A673 (cell line): ENCODE measurements at regions not wholly inside any gene's neighbourhood (a gene's known extent, or its start where the extent isn't known, plus 50 kb on each side); places are given as distances from the start of the nearest gene placed in this dataset.

ENCODE experiments used
- EZH2 ChIP-seq: fragments of 200-600 bp; sonication (generic); IDR thresholded peaks from 2 replicates; pipeline ENCODE4 v1.6.1; 2017; ENCODE audit warnings: borderline replicate concordance, low read depth, mild to moderate bottlenecking, mixed read lengths, antibody characterized with exemption, low read length; ENCODE audit not compliant: poor library complexity, severe bottlenecking
- TF ChIP-seq, protein P1 (sequence below): fragments of 300-800, 200-600 bp; sonication (generic); conservative IDR thresholded peaks from 2 replicates; pipeline ENCODE4 v1.5.1; 2017; ENCODE audit warnings: low read depth, mild to moderate bottlenecking, antibody characterized with exemption, low read length, moderate library complexity, mixed read lengths

- TF ChIP-seq, protein P1, sequence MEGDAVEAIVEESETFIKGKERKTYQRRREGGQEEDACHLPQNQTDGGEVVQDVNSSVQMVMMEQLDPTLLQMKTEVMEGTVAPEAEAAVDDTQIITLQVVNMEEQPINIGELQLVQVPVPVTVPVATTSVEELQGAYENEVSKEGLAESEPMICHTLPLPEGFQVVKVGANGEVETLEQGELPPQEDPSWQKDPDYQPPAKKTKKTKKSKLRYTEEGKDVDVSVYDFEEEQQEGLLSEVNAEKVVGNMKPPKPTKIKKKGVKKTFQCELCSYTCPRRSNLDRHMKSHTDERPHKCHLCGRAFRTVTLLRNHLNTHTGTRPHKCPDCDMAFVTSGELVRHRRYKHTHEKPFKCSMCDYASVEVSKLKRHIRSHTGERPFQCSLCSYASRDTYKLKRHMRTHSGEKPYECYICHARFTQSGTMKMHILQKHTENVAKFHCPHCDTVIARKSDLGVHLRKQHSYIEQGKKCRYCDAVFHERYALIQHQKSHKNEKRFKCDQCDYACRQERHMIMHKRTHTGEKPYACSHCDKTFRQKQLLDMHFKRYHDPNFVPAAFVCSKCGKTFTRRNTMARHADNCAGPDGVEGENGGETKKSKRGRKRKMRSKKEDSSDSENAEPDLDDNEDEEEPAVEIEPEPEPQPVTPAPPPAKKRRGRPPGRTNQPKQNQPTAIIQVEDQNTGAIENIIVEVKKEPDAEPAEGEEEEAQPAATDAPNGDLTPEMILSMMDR: no peak
- no peak for TF ChIP-seq EZH2
Observed at GRCh38 chr5:167696558-167697314, 594.7 kb upstream of the WWC1 start.
